B cell (primary cell): ENCODE measurements at regions not wholly inside any gene's neighbourhood (a gene's known extent, or its start where the extent isn't known, plus 50 kb on each side); places are given as distances from the start of the nearest gene placed in this dataset.

Source experiments
- ATAC-seq: fragments of 200-7000 bp; cut with Tn5 transposase; one replicate; pipeline ENCODE4 v1.10.0; 2021; ENCODE audit warnings: low read depth, mild to moderate bottlenecking, moderate number of reproducible peaks, moderate library complexity
- CTCF ChIA-PET: fragments of 350-600 bp; sonication (Branson Sonifier 250); formaldehyde crosslinking; loops from one replicate; lab custom pipeline; 2021; ENCODE audit warnings: antibody characterized with exemption, inconsistent platforms; lab: Charles Lee
- POLR2A ChIA-PET: fragments of 350-600 bp; sonication (Branson Sonifier 250); formaldehyde crosslinking; loops from one replicate; lab custom pipeline; 2021; ENCODE audit warnings: antibody characterized with exemption; lab: Charles Lee
- DNase-seq: peaks from one replicate; pipeline ENCODE4 v3.0.0; 2013
- H2AFZ ChIP-seq: 2 replicates; pipeline ENCODE4 v1.6.1; 2012; ENCODE audit warnings: mild to moderate bottlenecking, low read depth, low read length; ENCODE audit not compliant: insufficient read depth, poor library complexity, severe bottlenecking
- H3K27ac ChIP-seq, 2 donors: 1 replicate in 1 of 2; 2 replicates in 1 of 2; pipeline ENCODE4 v1.5.1; 2012 to 2013; ENCODE audit warnings: low read length in 2 of 2, mild to moderate bottlenecking in 2 of 2, moderate library complexity in 1 of 2
- H3K27me3 ChIP-seq, 4 experiments: fragments of 200-600 bp in 1 of 4; sonication (generic) in 1 of 4; replicated peaks in 1 of 4; 1 replicate in 2 of 4; 2 replicates in 2 of 4; pipeline versions ENCODE4 v1.6.1 to v1.7.0; 2013 to 2016; ENCODE audit warnings: low read length in 3 of 4, mild to moderate bottlenecking in 2 of 4, mixed read lengths in 1 of 4, moderate library complexity in 1 of 4; ENCODE audit not compliant: insufficient read depth in 4 of 4, control insufficient read depth in 3 of 4; ENCODE audit errors: control extremely low read depth in 1 of 4
- H3K36me3 ChIP-seq, 2 experiments: replicated peaks in 1 of 2; 1 replicate in 1 of 2; 2 replicates in 1 of 2; pipeline versions ENCODE4 v1.6.1 to v1.7.1; 2013; ENCODE audit warnings: low read length in 1 of 2; ENCODE audit not compliant: insufficient read depth in 2 of 2, control insufficient read depth in 1 of 2; ENCODE audit errors: control extremely low read depth in 1 of 2, extremely low read depth in 1 of 2
- H3K4me1 ChIP-seq, 2 donors: fragments of 200-600 bp in 1 of 2; sonication (generic) in 1 of 2; 1 replicate in 1 of 2; 2 replicates in 1 of 2; pipeline versions ENCODE4 v1.5.1 to v1.6.1; 2013 to 2017; ENCODE audit warnings: low read length in 2 of 2; ENCODE audit not compliant: control insufficient read depth in 2 of 2, insufficient read depth in 2 of 2
- H3K4me2 ChIP-seq: replicated peaks from 2 replicates; pipeline ENCODE3; 2012; ENCODE audit warnings: mild to moderate bottlenecking, low read depth, low read length; ENCODE audit not compliant: poor library complexity, severe bottlenecking
- H3K4me3 ChIP-seq, 5 experiments: fragments of 200-600 bp in 1 of 5; sonication (generic) in 1 of 5; 1 replicate in 3 of 5; 2 replicates in 2 of 5; pipeline versions ENCODE4 v1.5.1 to v1.7.0; 2011 to 2016; ENCODE audit warnings: low read length in 4 of 5, mild to moderate bottlenecking in 4 of 5, low read depth in 2 of 5, control low read depth in 1 of 5, moderate library complexity in 1 of 5; ENCODE audit not compliant: insufficient read depth in 1 of 5; ENCODE audit errors: control extremely low read depth in 1 of 5, extremely low read depth in 1 of 5
- H3K79me2 ChIP-seq: fragments of 200-600 bp; sonication (generic); one replicate; pipeline ENCODE4 v1.6.0; 2016; ENCODE audit warnings: low read length; ENCODE audit not compliant: control insufficient read depth, insufficient read depth
- H3K9ac ChIP-seq: fragments of 200-600 bp; sonication (generic); 2 replicates; pipeline ENCODE4 v1.6.1; 2017; ENCODE audit warnings: mild to moderate bottlenecking, low read length, moderate library complexity
- H3K9me3 ChIP-seq, 3 donors: one replicate each; pipeline versions ENCODE4 v1.6.1 to v1.7.1; 2013; ENCODE audit warnings: low read length in 2 of 3; ENCODE audit not compliant: control insufficient read depth in 2 of 3, insufficient read depth in 1 of 3; ENCODE audit errors: control extremely low read depth in 1 of 3
- H4K20me1 ChIP-seq: 2 replicates; pipeline ENCODE4 v1.6.0; 2012; ENCODE audit warnings: mild to moderate bottlenecking, low read length; ENCODE audit not compliant: insufficient read depth, control insufficient read depth, poor library complexity, severe bottlenecking
- H3K27ac Mint-ChIP-seq: one replicate; pipeline ENCODE4 v1.8.0; 2021; ENCODE audit warnings: mixed read lengths
- H3K27me3 Mint-ChIP-seq: one replicate; pipeline ENCODE4 v1.8.0; 2021; ENCODE audit warnings: mixed read lengths
- H3K4me1 Mint-ChIP-seq: one replicate; pipeline ENCODE4 v1.8.0; 2021; ENCODE audit warnings: mixed read lengths
- H3K4me3 Mint-ChIP-seq: one replicate; pipeline ENCODE4 v1.8.0; 2021; ENCODE audit warnings: mixed read lengths
- H3K9me3 Mint-ChIP-seq: one replicate; pipeline ENCODE4 v1.8.0; 2022; ENCODE audit warnings: mixed read lengths; ENCODE audit not compliant: insufficient read depth
- CTCF ChIP-seq: fragments of 200-600 bp; IDR thresholded peaks from one replicate; pipeline ENCODE4 v1.8.0; 2022; ENCODE audit warnings: antibody characterized with exemption, mild to moderate bottlenecking
- EZH2 ChIP-seq: IDR thresholded peaks from 2 replicates; pipeline ENCODE4 v1.6.1; 2012; ENCODE audit warnings: borderline replicate concordance, low read depth, mild to moderate bottlenecking, moderate library complexity, low read length; ENCODE audit not compliant: insufficient read depth, poor library complexity, severe bottlenecking
- WGBS: methylation state at CpG from one replicate; pipeline ENCODE4 v1.1.5; 2013; ENCODE audit warnings: missing lambda C conversion rate; ENCODE audit not compliant: insufficient coverage; 5-methylcytosine and 5-hydroxymethylcytosine counted together
- intact Hi-C: fragments of 100-400 bp; cut with micrococcal nuclease; formaldehyde crosslinking; loops from one replicate; pipeline ENCODE4 v1.10.0; 2022

- Histone ChIP-seq H3K27me3 (no peaks in the 10 kb centered on the region), H3K4me3 (no peak overlapping the region), H3K79me2 (no peaks in the 10 kb centered on the region), H3K4me2 (no peak overlapping the region), H2AFZ (no peak overlapping the region), H3K36me3 (no peaks in the 10 kb centered on the region), H3K27ac (no peak overlapping the region), H4K20me1 (no peaks in the 10 kb centered on the region), H3K9me3 (no peaks in the 10 kb centered on the region), H3K4me1 (no peaks in the 10 kb centered on the region), H3K9ac (no peak overlapping the region)
- DNase-seq: no peak
- H3K27me3 Mint-ChIP-seq: no peaks in the 10 kb centered on the region
- no peak overlapping the region for H3K27ac Mint-ChIP-seq
- intact Hi-C loops: no loop called here
- ChIA-PET CTCF (no interaction called here), POLR2A (no interaction called here)
- peaks cover 1% of the 10 kb centered on the region for H3K9me3 Mint-ChIP-seq
- TF ChIP-seq CTCF (no peak), EZH2 (no peak)
- H3K4me3 Mint-ChIP-seq: no peak overlapping the region
- WGBS: 73% methylated on average over 1 of the region's 3 CpGs
- H3K4me1 Mint-ChIP-seq: no peaks in the 10 kb centered on the region
- no peak for ATAC-seq
Measured at GRCh38 chr18:42508683-42509296, 553.8 kb downstream of the PIK3C3 start.

GRCh38 chr18:42509750-42510415, 554.8 kb downstream of the PIK3C3 start:
- Mint-ChIP-seq H3K9me3 (peaks cover 1% of the 10 kb centered on the region), H3K4me1 (no peaks in the 10 kb centered on the region), H3K27me3 (no peaks in the 10 kb centered on the region), H3K4me3 (no peak overlapping the region), H3K27ac (no peak overlapping the region)
- no peaks in the 10 kb centered on the region for H3K4me1 ChIP-seq
- whole genome bisulfite sequencing: no CpG with 5 or more reads among the region's 1 CpG
- H4K20me1 ChIP-seq: no peaks in the 10 kb centered on the region
- H3K4me2 ChIP-seq: no peak overlapping the region
- H3K27ac ChIP-seq: no peak overlapping the region
- no peaks in the 10 kb centered on the region for H3K27me3 ChIP-seq
- DNase-seq: no peak
- ChIA-PET POLR2A (no interaction called here), CTCF (no interaction called here)
- H3K4me3 ChIP-seq: no peak overlapping the region
- ATAC-seq: no peak
- H3K9ac ChIP-seq: no peak overlapping the region
- no peak overlapping the region for H2AFZ ChIP-seq
- H3K79me2 ChIP-seq: no peaks in the 10 kb centered on the region
- H3K9me3 ChIP-seq: no peaks in the 10 kb centered on the region
- TF ChIP-seq CTCF (no peak), EZH2 (no peak)
- intact Hi-C loops: no loop called here
- no peaks in the 10 kb centered on the region for H3K36me3 ChIP-seq
